ENCODE measurements at regions not wholly inside any gene's neighbourhood (a gene's known extent, or its start where the extent isn't known, plus 50 kb on each side); places are given as distances from the start of the nearest gene placed in this dataset.

- TF ChIP-seq POLR2AphosphoS5 (IDR thresholded peaks at IDR 0.05; ENCODE audit: low read depth, low read length) = no peak
- TF ChIP-seq POLR2A (IDR thresholded peaks at IDR 0.05; ENCODE audit: low read depth, low read length) = no peak
Measured at GRCh38 chr18:76592981-76593381, 97.9 kb upstream of the ZNF516 start.
